Gastrocnemius medialis (tissue), 4 donors: ENCODE measurements at regions not wholly inside any gene's neighbourhood (a gene's known extent, or its start where the extent isn't known, plus 50 kb on each side); places are given as distances from the start of the nearest gene placed in this dataset.
"Not testable (repeated sequence)": the region's sequence is repeated elsewhere in the genome, so short reads cannot be mapped to it uniquely, and the experiment has no call there.

ENCODE experiments used
- POLR2A ChIP-seq, 2 donors: fragments of 450-650 bp; IDR thresholded peaks; one replicate each; pipeline ENCODE4 v1.6.1; 2017; ENCODE audit warnings: antibody characterized with exemption in 2 of 2, mild to moderate bottlenecking in 2 of 2, moderate library complexity in 2 of 2
- TF ChIP-seq, protein P1 (sequence below), 5 experiments: fragments of 450-650 bp in 3 of 5; fragments of 200-600 bp in 2 of 5; sonication (generic) in 2 of 5; IDR thresholded peaks in 4 of 5; conservative IDR thresholded peaks in 1 of 5; 1 replicate in 4 of 5; 2 replicates in 1 of 5; pipeline ENCODE4 v1.5.1; 2016 to 2019; ENCODE audit warnings: antibody characterized with exemption in 5 of 5, mild to moderate bottlenecking in 3 of 5, moderate library complexity in 3 of 5

GRCh38 chr16:33656394-33656793 is 197.0 kb downstream of the TP53TG3F start:
- TF ChIP-seq, protein P1, sequence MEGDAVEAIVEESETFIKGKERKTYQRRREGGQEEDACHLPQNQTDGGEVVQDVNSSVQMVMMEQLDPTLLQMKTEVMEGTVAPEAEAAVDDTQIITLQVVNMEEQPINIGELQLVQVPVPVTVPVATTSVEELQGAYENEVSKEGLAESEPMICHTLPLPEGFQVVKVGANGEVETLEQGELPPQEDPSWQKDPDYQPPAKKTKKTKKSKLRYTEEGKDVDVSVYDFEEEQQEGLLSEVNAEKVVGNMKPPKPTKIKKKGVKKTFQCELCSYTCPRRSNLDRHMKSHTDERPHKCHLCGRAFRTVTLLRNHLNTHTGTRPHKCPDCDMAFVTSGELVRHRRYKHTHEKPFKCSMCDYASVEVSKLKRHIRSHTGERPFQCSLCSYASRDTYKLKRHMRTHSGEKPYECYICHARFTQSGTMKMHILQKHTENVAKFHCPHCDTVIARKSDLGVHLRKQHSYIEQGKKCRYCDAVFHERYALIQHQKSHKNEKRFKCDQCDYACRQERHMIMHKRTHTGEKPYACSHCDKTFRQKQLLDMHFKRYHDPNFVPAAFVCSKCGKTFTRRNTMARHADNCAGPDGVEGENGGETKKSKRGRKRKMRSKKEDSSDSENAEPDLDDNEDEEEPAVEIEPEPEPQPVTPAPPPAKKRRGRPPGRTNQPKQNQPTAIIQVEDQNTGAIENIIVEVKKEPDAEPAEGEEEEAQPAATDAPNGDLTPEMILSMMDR (IDR thresholded peaks at IDR 0.05 in 4 of 5, conservative IDR thresholded peaks at IDR 0.05 in 1 of 5): not testable (repeated sequence)
- TF ChIP-seq POLR2A (IDR thresholded peaks at IDR 0.05): not testable (repeated sequence)
